ENCODE measurements at regions not wholly inside any gene's neighbourhood (a gene's known extent, or its start where the extent isn't known, plus 50 kb on each side); places are given as distances from the start of the nearest gene placed in this dataset.

GRCh38 chr12:5191803-5192538 lies 148.3 kb downstream of the KCNA5 start:
- no peak for DNase-seq (ENCODE audit: low read depth)
- H3K4me3 ChIP-seq (ENCODE audit: low read depth, low read length): no peak overlapping the region
- TF ChIP-seq, protein P1, sequence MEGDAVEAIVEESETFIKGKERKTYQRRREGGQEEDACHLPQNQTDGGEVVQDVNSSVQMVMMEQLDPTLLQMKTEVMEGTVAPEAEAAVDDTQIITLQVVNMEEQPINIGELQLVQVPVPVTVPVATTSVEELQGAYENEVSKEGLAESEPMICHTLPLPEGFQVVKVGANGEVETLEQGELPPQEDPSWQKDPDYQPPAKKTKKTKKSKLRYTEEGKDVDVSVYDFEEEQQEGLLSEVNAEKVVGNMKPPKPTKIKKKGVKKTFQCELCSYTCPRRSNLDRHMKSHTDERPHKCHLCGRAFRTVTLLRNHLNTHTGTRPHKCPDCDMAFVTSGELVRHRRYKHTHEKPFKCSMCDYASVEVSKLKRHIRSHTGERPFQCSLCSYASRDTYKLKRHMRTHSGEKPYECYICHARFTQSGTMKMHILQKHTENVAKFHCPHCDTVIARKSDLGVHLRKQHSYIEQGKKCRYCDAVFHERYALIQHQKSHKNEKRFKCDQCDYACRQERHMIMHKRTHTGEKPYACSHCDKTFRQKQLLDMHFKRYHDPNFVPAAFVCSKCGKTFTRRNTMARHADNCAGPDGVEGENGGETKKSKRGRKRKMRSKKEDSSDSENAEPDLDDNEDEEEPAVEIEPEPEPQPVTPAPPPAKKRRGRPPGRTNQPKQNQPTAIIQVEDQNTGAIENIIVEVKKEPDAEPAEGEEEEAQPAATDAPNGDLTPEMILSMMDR (IDR thresholded peaks at IDR 0.05; ENCODE audit: insufficient read depth, low read depth, low read length): no peak

DNA sequence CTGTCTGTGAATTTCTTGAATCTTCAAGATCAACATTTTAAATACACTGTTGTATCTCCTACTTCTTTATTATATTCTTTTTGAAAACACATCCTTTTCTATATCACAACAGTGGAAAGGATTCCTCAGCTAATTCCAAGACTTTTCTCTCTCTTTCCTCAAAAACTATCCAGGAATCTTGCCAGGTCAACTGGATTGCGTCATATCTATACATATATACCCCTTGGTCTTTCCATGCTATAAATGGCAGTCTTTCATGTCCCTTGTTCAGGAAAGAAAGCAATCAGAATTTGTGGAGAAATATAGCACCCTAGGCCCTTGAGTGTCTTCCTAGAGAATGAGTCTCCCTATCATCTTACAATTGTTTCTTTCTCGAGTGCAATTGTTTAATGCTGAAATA lies 149.0 kb downstream of the KCNA5 start:
- DNase-seq (ENCODE audit: low read depth): peak; percentile 6
- TF ChIP-seq, protein P1 (IDR thresholded peaks at IDR 0.05; ENCODE audit: insufficient read depth, low read depth, low read length): no peak
- H3K4me3 ChIP-seq (ENCODE audit: low read depth, low read length): no peak overlapping the region

DNA sequence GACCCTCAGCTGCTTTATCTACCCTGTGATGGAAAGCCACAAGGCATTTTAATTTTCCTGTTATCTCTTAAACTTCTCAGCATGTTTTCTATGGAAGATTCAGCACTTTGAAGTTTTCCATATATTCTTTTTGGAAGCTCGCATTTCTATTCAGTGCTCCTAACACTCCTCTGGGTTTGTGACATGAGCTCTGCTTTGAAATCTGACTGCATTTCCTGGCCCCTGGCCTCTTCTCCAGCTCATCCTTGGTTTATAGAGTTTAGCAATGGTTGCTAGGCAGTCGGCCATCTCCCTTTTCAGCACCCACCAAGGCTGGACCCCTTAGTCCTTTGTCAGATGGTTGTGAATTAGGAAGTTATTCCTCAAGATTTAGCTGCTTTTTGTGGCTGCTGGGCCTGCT lies 150.6 kb downstream of the KCNA5 start:
- TF ChIP-seq, protein P1 (IDR thresholded peaks at IDR 0.05; ENCODE audit: insufficient read depth, low read depth, low read length): no peak
- H3K4me3 ChIP-seq (ENCODE audit: low read depth, low read length): no peak overlapping the region
- DNase-seq (ENCODE audit: low read depth): no peak

- TF ChIP-seq, protein P1 (IDR thresholded peaks at IDR 0.05; ENCODE audit: insufficient read depth, low read depth, low read length): no peak
- H3K4me3 ChIP-seq (ENCODE audit: low read depth, low read length): no peak overlapping the region
- DNase-seq (ENCODE audit: low read depth): no peak
Observed at GRCh38 chr12:5195244-5195643, 151.6 kb downstream of the KCNA5 start.

DNA sequence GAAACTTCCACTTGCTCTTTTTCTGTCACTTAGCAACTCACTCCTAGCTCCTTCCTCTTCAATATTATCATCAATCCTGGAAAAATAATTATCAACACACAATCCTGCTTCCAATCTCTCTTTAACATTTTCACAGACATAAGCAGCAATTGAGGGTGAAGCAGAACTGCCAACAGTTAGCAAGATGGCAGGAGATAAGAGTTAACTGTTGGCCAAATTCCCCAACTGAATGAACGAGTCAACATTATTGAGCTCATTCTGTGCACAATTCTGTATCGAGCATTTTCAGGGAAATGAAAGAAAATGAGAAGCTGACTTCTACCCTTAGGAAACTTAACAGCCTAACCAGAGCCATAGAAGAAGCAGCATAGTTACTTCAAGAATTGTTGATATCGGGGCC lies 152.0 kb downstream of the KCNA5 start:
- TF ChIP-seq, protein P1 (IDR thresholded peaks at IDR 0.05; ENCODE audit: insufficient read depth, low read depth, low read length): no peak
- no peak for DNase-seq (ENCODE audit: low read depth)
- H3K4me3 ChIP-seq (ENCODE audit: low read depth, low read length): no peak overlapping the region

DNA sequence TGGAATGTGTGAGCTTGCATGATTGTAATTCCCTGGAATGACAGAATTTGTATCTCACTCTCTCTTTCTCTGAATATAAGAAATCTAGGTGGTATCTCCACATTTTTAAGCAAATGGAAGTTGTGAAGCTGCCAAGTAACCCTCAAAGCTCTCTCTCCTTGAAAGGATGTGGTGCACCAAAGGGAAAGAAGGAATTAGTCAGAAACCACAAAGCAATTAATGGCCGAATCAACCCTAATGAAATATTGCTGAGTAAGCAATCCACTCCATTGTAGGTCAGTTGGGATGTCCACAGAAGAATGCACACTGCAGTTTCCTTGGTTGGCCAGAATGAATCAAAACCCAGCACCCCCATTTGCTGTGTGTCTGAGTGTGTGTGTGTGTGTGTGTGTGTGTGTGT lies 153.5 kb downstream of the KCNA5 start:
- no peak overlapping the region for H3K4me3 ChIP-seq (ENCODE audit: low read depth, low read length)
- DNase-seq (ENCODE audit: low read depth): peak; percentile 5
- TF ChIP-seq, protein P1 (IDR thresholded peaks at IDR 0.05; ENCODE audit: insufficient read depth, low read depth, low read length): no peak

GRCh38 chr12:5197656-5198055 lies 154.0 kb downstream of the KCNA5 start:
- TF ChIP-seq, protein P1 (IDR thresholded peaks at IDR 0.05; ENCODE audit: insufficient read depth, low read depth, low read length): no peak
- DNase-seq (ENCODE audit: low read depth): no peak
- H3K4me3 ChIP-seq (ENCODE audit: low read depth, low read length): no peak overlapping the region
